ENCODE measurements at regions not wholly inside any gene's neighbourhood (a gene's known extent, or its start where the extent isn't known, plus 50 kb on each side); places are given as distances from the start of the nearest gene placed in this dataset.

DNA sequence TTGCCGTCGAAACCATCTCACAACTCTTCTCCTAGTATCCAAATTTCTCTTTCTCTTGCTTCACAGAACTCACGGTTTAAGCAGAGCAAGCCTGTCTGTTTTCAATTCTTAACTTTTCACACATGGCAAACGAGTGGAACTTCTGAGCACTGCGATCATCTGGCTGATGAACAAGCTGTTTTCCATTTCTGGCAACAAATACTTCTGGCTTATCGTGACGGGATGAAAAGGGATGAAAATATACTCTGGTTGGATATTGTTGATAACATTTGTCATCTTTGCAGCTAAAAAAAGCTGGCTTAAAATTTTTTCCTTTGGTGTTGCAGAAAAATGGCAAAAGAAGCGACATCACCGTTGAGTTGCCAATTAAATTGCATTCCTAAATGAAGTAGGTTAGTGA is 515.2 kb upstream of the JARID2 start:
- DNase-seq (ENCODE audit: low spot score) = no peak
- H4K20me1 ChIP-seq (ENCODE audit: insufficient read depth, poor library complexity, severe bottlenecking) = no peaks in the 10 kb centered on the region
- H3K9me2 ChIP-seq (replicated peaks; ENCODE audit: insufficient read depth) = no peaks in the 10 kb centered on the region
- no peaks in the 10 kb centered on the region for H3K36me3 ChIP-seq (replicated peaks; ENCODE audit: insufficient read depth, low read depth)
- H3K9me3 ChIP-seq (ENCODE audit: low read depth) = no peaks in the 10 kb centered on the region
- H3K27ac ChIP-seq = no peak overlapping the region
- no peak overlapping the region for H3K4me3 ChIP-seq
- H3K27me3 ChIP-seq = no peaks in the 10 kb centered on the region
- TF ChIP-seq EZH2phosphoT487 (IDR thresholded peaks at IDR 0.05; ENCODE audit: low read depth, severe bottlenecking, unreplicated experiment) (no peak), EZH2 (IDR thresholded peaks at IDR 0.05; ENCODE audit: borderline replicate concordance) (no peak)
- TF ChIP-seq, protein P1, sequence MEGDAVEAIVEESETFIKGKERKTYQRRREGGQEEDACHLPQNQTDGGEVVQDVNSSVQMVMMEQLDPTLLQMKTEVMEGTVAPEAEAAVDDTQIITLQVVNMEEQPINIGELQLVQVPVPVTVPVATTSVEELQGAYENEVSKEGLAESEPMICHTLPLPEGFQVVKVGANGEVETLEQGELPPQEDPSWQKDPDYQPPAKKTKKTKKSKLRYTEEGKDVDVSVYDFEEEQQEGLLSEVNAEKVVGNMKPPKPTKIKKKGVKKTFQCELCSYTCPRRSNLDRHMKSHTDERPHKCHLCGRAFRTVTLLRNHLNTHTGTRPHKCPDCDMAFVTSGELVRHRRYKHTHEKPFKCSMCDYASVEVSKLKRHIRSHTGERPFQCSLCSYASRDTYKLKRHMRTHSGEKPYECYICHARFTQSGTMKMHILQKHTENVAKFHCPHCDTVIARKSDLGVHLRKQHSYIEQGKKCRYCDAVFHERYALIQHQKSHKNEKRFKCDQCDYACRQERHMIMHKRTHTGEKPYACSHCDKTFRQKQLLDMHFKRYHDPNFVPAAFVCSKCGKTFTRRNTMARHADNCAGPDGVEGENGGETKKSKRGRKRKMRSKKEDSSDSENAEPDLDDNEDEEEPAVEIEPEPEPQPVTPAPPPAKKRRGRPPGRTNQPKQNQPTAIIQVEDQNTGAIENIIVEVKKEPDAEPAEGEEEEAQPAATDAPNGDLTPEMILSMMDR (IDR thresholded peaks at IDR 0.05; ENCODE audit: poor library complexity) = no peak
- H3K79me2 ChIP-seq = no peaks in the 10 kb centered on the region
- no peak overlapping the region for H2AFZ ChIP-seq
- no peak overlapping the region for H3K4me2 ChIP-seq
- WGBS (ENCODE audit: low lambda C conversion rate, missing lambda C conversion rate) = 80% methylated on average over 9 of the region's 9 CpGs
- H3K4me1 ChIP-seq (ENCODE audit: insufficient read depth) = no peaks in the 10 kb centered on the region

DNA sequence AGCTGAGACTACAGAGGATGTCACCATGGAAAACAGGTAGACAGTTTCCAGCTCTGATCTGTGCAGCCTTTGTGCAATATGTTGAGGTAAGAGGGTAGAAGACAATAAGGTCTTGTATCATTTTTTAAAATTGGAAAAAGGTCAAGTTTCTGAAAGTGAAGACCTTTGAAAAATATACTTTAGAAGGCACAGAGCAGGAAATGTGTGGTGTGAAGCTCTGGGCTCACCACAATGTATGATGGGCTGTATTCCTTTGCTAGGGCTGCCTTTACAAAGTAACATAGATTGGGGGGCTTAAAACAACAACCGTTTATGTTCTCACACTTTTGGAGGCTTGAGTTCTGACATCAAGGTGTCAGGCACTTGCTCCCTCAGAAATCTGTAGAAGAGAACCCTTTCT is 514.3 kb upstream of the JARID2 start:
- WGBS (ENCODE audit: low lambda C conversion rate, missing lambda C conversion rate) = 75% methylated on average over 1 of the region's 1 CpG
- Histone ChIP-seq H3K79me2 (no peaks in the 10 kb centered on the region), H3K4me2 (no peak overlapping the region), H3K9me3 (ENCODE audit: low read depth) (no peaks in the 10 kb centered on the region), H3K27me3 (no peaks in the 10 kb centered on the region), H3K4me3 (no peak overlapping the region), H3K27ac (no peak overlapping the region), H3K4me1 (ENCODE audit: insufficient read depth) (no peaks in the 10 kb centered on the region), H4K20me1 (ENCODE audit: insufficient read depth, poor library complexity, severe bottlenecking) (no peaks in the 10 kb centered on the region), H3K9me2 (replicated peaks; ENCODE audit: insufficient read depth) (no peaks in the 10 kb centered on the region), H3K36me3 (replicated peaks; ENCODE audit: insufficient read depth, low read depth) (no peaks in the 10 kb centered on the region), H2AFZ (no peak overlapping the region)
- no peak for TF ChIP-seq EZH2phosphoT487 (IDR thresholded peaks at IDR 0.05; ENCODE audit: low read depth, severe bottlenecking, unreplicated experiment)
- TF ChIP-seq, protein P1 (IDR thresholded peaks at IDR 0.05; ENCODE audit: poor library complexity) = no peak
- no peak for TF ChIP-seq EZH2 (IDR thresholded peaks at IDR 0.05; ENCODE audit: borderline replicate concordance)
- DNase-seq (ENCODE audit: low spot score) = no peak

DNA sequence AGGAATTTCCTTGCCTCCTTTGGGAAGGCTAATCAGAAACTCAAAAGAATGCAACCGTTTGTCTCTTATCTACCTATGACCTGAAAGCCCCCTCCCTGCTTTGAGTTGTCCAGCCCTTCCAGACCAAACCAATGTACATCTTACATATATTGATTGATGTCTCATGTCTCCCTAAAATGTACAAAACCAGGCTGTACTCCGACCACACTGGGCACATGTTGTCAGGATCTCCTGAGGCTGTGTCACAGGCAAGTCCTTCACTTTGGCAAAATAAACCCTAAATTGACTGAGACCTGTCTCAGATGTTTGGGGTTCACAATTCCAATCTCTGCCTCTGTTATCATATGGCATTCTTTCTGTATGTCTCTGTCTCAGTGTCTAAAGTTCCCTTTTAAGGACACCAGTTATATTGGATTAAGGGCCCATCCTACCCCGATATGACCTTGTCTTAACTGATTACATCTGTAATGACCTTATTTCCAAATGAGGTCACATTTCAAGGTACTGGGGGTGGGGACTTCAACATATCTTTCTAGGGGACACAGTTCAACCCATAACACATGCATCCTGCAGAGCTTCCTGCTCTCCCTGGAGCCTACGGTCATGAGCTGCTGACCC is 513.5 kb upstream of the JARID2 start:
- Histone ChIP-seq H3K4me1 (ENCODE audit: insufficient read depth) (no peaks in the 10 kb centered on the region), H3K9me2 (replicated peaks; ENCODE audit: insufficient read depth) (no peaks in the 10 kb centered on the region), H3K4me3 (no peak overlapping the region), H3K9me3 (ENCODE audit: low read depth) (no peaks in the 10 kb centered on the region), H2AFZ (no peak overlapping the region), H3K4me2 (no peak overlapping the region), H3K79me2 (no peaks in the 10 kb centered on the region), H4K20me1 (ENCODE audit: insufficient read depth, poor library complexity, severe bottlenecking) (no peaks in the 10 kb centered on the region), H3K27me3 (no peaks in the 10 kb centered on the region), H3K27ac (no peak overlapping the region), H3K36me3 (replicated peaks; ENCODE audit: insufficient read depth, low read depth) (no peaks in the 10 kb centered on the region)
- 52% methylated on average over 4 of the region's 4 CpGs for WGBS (ENCODE audit: low lambda C conversion rate, missing lambda C conversion rate)
- TF ChIP-seq EZH2 (IDR thresholded peaks at IDR 0.05; ENCODE audit: borderline replicate concordance) (no peak), EZH2phosphoT487 (IDR thresholded peaks at IDR 0.05; ENCODE audit: low read depth, severe bottlenecking, unreplicated experiment) (no peak)
- TF ChIP-seq, protein P1 (IDR thresholded peaks at IDR 0.05; ENCODE audit: poor library complexity) = no peak
- no peak for DNase-seq (ENCODE audit: low spot score)
